Bone marrow (tissue), 2 donors: ENCODE measurements at regions not wholly inside any gene's neighbourhood (a gene's known extent, or its start where the extent isn't known, plus 50 kb on each side); places are given as distances from the start of the nearest gene placed in this dataset.

Experiments used
- DNase-seq, 2 donors: peaks; one replicate each; lab custom pipeline; 2025; lab: John Stamatoyannopoulos, UW

- no peak for DNase-seq
Measured at GRCh38 chr9:12133416-12133815, 559.8 kb upstream of the TYRP1 start.

- DNase-seq: no peak
Measured at GRCh38 chr9:12141422-12141821, 551.8 kb upstream of the TYRP1 start.

DNA sequence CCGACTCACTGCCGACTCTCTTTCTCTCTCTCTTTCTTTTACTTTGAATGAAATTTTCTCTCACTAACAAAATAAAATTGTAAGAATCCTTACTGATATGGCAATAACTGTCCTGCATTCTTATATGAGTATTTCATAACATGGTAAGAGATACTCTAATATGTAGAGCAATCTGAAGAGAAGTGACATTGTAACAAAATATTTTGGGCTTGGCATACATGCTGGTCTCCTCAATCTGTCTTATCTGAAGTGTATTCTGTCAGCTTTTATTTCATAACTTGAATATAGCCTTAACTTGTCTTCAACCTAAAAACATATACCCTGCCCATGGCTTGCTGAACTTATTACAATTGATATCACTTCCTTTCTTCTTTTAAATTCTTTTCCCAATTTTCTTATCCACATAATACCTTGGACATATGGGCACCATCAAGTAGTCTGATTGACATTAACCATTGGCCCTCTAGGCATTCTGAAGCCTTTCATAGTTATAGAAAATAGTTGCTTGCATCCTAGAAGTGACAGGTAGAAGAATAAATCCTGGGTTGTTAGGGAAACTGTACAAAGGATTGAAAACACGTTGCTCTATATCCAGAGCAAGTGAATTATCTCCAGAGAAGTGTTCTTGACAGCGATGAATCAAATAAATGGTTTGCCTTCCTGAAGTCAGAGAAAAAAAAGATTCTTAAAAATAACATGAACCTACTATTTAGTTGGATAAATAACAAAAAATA, 537.6 kb upstream of the TYRP1 start:
- DNase-seq: no peak

DNA sequence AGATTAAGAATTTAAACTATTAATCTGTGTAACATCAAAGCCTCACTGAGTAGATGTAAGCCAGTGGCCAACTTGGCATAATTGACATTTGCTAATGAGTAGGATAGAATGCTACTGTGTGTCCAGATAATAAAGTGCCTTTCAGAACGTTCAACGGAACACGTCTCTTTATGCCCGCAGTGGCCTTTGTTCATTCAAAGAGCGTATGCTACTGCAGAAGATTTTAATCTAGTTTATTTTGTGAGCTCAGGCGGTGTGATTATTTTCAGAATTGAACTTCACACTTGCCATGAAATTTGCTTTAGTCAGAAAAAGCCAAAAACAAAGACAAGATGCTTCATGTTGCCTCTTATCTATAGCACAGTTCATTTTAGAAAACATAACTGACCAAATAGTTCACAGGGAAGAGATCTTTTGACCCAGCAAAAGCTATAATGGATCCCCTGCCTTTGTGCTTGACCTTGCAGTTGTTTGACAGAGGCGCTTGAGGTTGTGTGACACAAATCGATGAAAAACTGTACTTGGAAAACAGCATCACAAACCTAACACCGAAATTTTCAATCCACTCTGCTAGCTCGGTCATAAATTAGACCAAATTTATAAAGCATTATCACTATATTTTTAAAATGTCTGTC, 530.9 kb upstream of the TYRP1 start:
- no peak for DNase-seq

- no peak for DNase-seq
Measured at GRCh38 chr9:12163723-12164458, 529.3 kb upstream of the TYRP1 start.

- DNase-seq: no peak
Measured at GRCh38 chr9:12166518-12166917, 526.7 kb upstream of the TYRP1 start.

DNA sequence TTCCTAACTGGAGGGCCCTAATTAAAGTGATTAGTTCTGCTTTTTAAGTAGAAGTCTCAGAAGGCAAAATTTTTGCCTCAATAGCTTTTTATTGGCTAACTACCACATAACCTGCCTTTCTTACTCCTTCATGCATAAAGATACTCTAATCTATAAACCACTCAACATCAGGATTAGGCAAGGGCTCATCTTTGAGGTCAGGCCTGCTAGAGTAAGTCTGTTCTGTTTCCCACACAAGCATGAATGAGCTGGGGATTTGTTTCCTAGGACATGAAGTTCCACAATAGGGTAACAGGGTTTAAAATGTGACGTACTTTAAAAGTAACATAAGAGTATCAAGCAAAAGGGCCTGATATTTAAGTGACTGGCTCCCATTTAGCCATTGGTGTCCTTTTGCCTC, 522.7 kb upstream of the TYRP1 start:
- DNase-seq: no peak

GRCh38 chr9:12178634-12179033, 514.6 kb upstream of the TYRP1 start:
- no peak for DNase-seq

GRCh38 chr9:12182806-12183205, 510.4 kb upstream of the TYRP1 start:
- no peak for DNase-seq

DNA sequence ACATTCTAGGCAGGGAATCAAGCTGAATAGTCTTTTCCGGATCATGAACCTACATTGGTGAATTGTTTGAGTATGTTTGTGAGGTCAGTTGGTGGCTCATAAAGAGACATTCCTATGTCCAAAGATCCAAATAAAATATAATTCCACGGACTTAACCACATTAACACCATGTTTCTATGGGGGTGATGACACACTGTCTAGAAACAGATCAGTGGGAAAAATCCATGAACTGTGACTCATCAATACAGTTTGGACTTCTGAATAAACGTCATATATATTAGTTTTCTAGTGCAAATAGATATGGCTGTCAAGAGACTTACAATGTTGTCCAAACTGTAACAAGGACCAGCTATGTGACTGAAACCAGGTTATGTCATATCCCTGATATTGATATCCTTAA, 509.9 kb upstream of the TYRP1 start:
- no peak for DNase-seq

DNA sequence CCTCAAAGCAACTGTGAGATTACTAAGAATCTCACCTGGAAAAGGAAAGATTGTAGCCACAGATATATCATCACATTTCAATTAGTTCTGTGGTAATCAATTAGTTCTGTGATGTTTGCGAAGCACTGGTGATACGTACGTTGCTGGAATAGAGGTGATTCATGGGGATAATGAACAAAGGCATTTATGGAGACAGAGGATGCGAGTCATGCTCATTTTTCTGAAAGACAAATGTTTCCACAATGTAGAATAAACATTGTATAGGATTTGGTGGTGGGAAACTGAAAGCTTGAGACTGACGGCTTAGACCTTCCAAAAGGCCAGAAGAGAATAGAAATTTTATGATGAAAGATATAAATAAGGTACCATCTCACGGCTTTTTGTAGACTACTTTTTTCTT, 507.3 kb upstream of the TYRP1 start:
- DNase-seq: no peak

GRCh38 chr9:12191630-12192029, 501.6 kb upstream of the TYRP1 start:
- DNase-seq: no peak

- no peak for DNase-seq
Measured at GRCh38 chr9:12194731-12195130, 498.5 kb upstream of the TYRP1 start.

GRCh38 chr9:12195456-12195855, 497.7 kb upstream of the TYRP1 start:
- DNase-seq: no peak

DNA sequence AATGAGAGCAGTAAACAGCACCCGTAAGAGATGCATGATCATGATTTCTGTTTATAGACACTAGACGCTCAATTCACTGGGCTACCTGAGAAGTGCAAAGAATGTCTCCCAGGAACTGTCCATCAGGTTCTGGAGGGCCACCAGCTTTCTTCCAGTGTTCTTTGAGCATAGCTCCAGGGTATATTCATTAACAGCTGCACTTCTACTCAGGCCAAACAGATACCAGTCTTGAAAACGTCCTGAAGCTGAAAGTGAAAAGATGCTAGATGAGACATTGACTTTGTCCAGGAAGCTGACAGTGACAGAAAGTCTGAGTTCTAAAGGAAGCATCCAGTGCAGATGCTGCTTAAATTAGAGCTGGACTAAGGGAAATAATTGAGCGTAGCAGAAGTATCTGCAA, 488.7 kb upstream of the TYRP1 start:
- no peak for DNase-seq

DNA sequence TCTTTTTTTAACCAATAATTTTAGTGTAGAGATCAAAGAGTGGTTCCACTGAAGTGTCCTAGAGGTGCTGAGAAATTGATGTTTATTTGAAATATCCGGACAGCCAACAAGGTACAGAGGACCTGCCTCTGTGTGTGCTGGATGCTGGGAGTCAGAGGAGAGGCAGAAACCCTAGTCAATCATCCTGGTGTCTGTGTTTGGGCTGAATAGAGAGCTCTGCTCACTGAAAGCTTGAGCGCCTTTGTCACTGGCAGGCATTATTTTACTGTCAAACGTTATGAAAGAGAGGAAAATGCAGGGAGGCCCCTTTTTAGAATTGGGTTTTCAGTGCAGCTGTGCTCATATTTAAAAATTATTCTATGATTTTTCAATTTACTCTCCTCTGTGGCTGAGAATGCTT, 480.3 kb upstream of the TYRP1 start:
- DNase-seq: no peak

DNA sequence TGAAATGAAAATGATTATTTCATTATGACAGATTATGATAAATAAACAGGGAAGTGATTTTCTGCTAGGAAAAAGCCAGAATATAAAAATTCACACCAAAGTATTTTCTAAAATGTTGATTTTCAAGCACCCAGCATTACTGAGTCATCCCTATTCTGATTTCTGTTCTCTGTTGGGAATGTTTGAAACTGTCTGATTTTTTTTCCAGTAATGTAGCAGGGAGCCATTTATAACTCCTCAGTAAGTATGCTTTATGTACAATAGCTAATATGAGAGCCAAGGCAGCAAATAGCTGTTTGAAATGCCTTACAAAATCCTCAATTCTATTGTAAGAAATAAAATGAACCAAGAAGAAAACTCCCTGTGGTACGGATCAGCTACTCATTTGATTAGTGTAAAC, 471.7 kb upstream of the TYRP1 start:
- DNase-seq: no peak

- DNase-seq: no peak
Measured at GRCh38 chr9:12224449-12224848, 468.7 kb upstream of the TYRP1 start.

- DNase-seq: no peak
Measured at GRCh38 chr9:12230708-12231107, 462.5 kb upstream of the TYRP1 start.

DNA sequence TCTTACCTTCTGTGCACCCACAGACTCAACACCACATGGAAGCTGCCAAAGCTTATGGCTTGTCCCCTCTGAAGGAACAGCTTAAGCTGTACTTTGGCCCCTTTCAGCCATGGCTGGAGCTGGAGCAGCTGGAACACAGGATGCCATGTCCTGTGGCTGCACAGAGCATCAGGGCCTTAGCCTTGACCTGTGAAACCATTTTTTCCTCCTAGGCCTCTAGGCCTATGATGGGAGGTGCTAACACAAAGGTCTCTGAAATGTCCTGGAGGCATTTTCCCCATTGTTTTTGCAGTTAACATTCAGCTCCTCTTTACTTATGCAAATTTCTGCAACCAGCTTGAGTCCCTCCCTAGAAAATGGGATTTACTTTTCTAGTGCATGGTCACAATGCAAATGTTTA, 461.4 kb upstream of the TYRP1 start:
- no peak for DNase-seq

DNA sequence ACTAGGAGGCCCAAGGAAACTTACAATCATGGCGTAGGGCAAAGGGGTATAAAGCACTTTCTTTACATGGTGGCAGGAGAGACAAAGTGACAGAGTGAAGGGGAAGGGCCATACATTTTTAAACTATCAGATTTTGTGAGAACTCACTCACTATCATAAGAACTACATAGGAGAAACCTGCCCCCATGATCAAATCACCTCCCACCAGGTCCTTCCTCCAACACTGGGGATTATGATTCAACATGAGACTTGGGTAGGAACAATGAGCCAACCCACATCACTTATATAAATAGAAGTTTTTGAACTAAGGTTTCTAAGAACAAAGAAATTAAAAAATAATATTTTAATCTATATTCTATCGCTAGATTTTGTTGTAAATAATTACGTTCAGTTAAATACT, 460.3 kb upstream of the TYRP1 start:
- DNase-seq: no peak

DNA sequence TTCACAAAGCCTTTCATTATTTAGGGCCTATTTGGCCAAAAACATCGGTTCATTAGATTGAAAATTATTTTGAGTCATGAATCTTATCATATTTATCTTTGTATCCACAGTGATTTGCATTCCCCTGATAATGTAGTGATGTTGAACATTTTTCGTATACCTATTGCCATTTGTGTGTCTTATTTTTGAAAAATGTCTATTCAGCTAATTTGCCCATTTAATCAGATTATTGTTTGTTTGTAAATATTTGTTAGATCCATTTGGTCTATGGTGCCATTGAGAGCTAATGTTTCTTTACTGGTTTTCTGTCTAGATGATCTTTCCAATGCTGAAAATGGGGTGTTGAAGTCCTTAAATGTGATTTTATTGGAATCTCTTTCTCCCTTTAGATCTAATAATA, 439.2 kb upstream of the TYRP1 start:
- DNase-seq: no peak

- DNase-seq: no peak
Measured at GRCh38 chr9:12266758-12267157, 426.4 kb upstream of the TYRP1 start.
